Pancreas (tissue), 10 donors: ENCODE measurements at regions not wholly inside any gene's neighbourhood (a gene's known extent, or its start where the extent isn't known, plus 50 kb on each side); places are given as distances from the start of the nearest gene placed in this dataset.

ENCODE experiments used
- ATAC-seq, 4 donors: fragments of 200-7000 bp; cut with Tn5 transposase; one replicate each; pipeline versions ENCODE4 v1.8.0 to v1.9.1; 2020; ENCODE audit warnings: mild to moderate bottlenecking in 4 of 4, moderate library complexity in 4 of 4
- DNase-seq, 6 donors: peaks; one replicate each; pipeline ENCODE4 v3.0.0-alpha.2; 2020
- FAIRE-seq: peaks from 2 replicates; lab custom pipeline; 2012; peaks lifted over from hg19 to GRCh38; lab: Jason Lieb, UNC
- H3K27ac ChIP-seq, 4 donors: fragments of 200-600 bp; sonication (generic); 1 replicate in 3 of 4; 2 replicates in 1 of 4; pipeline versions ENCODE4 v1.5.0 to v1.8.0; 2020
- H3K27me3 ChIP-seq, 4 donors: fragments of 200-600 bp; one replicate each; pipeline ENCODE4 v1.8.0; 2021
- H3K36me3 ChIP-seq, 3 donors: fragments of 200-600 bp; sonication (generic) in 1 of 3; one replicate each; pipeline versions ENCODE4 v1.5.0 to v1.8.0; 2020 to 2021
- H3K4me1 ChIP-seq, 3 donors: fragments of 200-600 bp; one replicate each; pipeline ENCODE4 v1.8.0; 2021
- H3K4me3 ChIP-seq, 4 donors: fragments of 200-600 bp; sonication (generic) in 2 of 4; one replicate each; pipeline versions ENCODE4 v1.5.0 to v1.8.0; 2020 to 2021
- H3K9me3 ChIP-seq, 4 donors: fragments of 200-600 bp; one replicate each; pipeline ENCODE4 v1.8.0; 2021
- WGBS, 2 donors: extraction: QIAGEN DNeasy Blood & Tissue Kit; methylation state at CpG; one replicate each; pipeline ENCODE4 v1.1.7; 2013; 5-methylcytosine and 5-hydroxymethylcytosine counted together
- intact Hi-C, 3 donors: fragments of 100-400 bp; cut with DNase I; formaldehyde crosslinking; loops; one replicate each; pipeline versions ENCODE4 v1.11.1 to v1.14.2; 2022
- TF ChIP-seq, protein P1 (sequence below), 4 donors: fragments of 200-600 bp; sonication (generic) in 3 of 4; IDR thresholded peaks; one replicate each; pipeline versions ENCODE4 v1.5.0 to v1.8.0; 2021; ENCODE audit warnings: antibody characterized with exemption in 4 of 4
- donor health status: healthy with polysubstance abuse.
- donor health status: DM: no; HTN: no; CAD: no; lungs with moderate emphysema.
- donor health status: DM: no; HTN: no; CAD: no.
- donor health status: control.
- donor health status: control.
- donor health status: Bipolar disorder and iron deficiency.
- donor health status: DM: yes; HTN: yes; CAD: no.
- donor health status: DM: no; HTN: no; CAD: no.
- donor health status: DM: no; HTN: no; CAD: no.
- donor health status: DM: yes; HTN: yes; CAD: no.

DNA sequence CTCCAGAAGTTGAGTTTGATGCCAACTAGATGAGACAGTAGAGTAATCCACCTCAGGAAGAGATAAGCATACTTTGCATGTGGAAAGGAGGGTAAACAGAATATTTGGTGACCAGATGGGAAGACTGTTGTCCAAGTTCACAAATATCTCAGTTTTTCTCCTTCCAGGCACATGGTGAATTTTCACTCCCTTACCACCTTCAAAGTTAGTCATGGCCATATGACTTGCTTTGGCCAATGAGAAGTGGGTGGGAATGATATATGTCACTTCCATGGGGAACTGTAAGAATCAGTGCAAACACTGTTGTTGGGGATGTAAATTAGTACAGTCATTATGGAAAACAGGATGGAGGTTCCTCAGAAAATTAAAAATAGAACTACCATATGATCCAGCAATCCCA, 105.8 kb downstream of the SPATA19 start:
- FAIRE-seq: no peak
- H3K4me3 ChIP-seq: no peak overlapping the region

DNA sequence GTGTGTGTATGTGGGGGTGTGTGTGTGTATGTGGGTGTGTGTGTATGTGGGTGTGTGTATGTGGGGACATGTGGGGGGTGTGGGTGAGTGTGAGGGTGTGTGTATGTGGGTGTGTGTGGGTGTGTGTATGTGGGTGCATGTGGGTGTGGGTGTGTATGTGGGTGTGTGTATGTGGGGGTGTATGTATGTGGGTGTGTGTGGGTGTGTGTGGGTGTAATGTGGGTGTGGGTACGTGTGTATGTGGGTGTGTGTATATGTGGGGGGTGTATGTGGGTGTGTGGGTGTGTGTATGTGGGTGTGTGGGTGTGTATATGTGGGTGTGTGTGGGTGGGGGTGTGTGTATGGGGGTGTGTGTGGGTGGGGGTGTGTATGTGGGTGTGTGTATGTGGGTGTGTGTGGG, 106.7 kb downstream of the SPATA19 start:
- Histone ChIP-seq H3K27ac (no peak overlapping the region), H3K27me3 (no peaks in the 10 kb centered on the region), H3K36me3 (no peaks in the 10 kb centered on the region), H3K4me3 (no peak overlapping the region), H3K9me3 (no peaks in the 10 kb centered on the region), H3K4me1 (no peaks in the 10 kb centered on the region)
- FAIRE-seq (no peak), ATAC-seq (no peak), DNase-seq (no peak)
- WGBS, 2 donors: 62 to 73% methylated on average over 1 of the region's 1 CpG
- intact Hi-C loops: no loop called here
- TF ChIP-seq, protein P1, sequence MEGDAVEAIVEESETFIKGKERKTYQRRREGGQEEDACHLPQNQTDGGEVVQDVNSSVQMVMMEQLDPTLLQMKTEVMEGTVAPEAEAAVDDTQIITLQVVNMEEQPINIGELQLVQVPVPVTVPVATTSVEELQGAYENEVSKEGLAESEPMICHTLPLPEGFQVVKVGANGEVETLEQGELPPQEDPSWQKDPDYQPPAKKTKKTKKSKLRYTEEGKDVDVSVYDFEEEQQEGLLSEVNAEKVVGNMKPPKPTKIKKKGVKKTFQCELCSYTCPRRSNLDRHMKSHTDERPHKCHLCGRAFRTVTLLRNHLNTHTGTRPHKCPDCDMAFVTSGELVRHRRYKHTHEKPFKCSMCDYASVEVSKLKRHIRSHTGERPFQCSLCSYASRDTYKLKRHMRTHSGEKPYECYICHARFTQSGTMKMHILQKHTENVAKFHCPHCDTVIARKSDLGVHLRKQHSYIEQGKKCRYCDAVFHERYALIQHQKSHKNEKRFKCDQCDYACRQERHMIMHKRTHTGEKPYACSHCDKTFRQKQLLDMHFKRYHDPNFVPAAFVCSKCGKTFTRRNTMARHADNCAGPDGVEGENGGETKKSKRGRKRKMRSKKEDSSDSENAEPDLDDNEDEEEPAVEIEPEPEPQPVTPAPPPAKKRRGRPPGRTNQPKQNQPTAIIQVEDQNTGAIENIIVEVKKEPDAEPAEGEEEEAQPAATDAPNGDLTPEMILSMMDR (IDR thresholded peaks at IDR 0.05): no peak

More for the DNA sequence above, 105.8 kb downstream of the SPATA19 start:
- TF ChIP-seq, protein P1 (IDR thresholded peaks at IDR 0.05): no peak
- DNase-seq (no peak), ATAC-seq (no peak)
- Histone ChIP-seq H3K27ac (no peak overlapping the region), H3K4me1 (no peaks in the 10 kb centered on the region), H3K36me3 (no peaks in the 10 kb centered on the region), H3K9me3 (no peaks in the 10 kb centered on the region), H3K27me3 (no peaks in the 10 kb centered on the region)
- intact Hi-C loops: no loop called here

DNA sequence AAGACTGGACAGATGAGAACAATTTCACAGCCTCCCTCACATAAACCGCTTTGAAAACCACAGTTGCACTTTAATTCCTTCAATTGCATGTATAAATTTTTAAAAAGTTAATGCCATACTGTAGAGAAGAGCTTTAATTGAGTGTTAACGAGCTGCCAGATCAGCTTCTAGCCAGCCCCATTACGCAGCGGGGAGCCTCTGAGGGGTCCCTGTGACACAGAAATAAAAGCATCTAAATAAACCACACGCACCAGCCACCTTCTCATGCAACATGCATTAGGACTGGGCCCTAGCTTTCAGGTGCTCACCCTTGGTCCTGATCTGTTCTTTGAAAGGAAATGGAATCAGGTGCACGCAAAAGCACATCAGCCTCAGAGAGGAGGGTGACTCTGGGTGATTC, 111.7 kb downstream of the SPATA19 start:
- H3K4me3 ChIP-seq: no peak overlapping the region
- no peaks in the 10 kb centered on the region for H3K36me3 ChIP-seq
- FAIRE-seq (no peak), DNase-seq (no peak), ATAC-seq (no peak)
- no peaks in the 10 kb centered on the region for H3K4me1 ChIP-seq
- H3K27me3 ChIP-seq: no peaks in the 10 kb centered on the region
- WGBS, 2 donors: 60 to 66% methylated on average over 6 of the region's 6 CpGs
- H3K9me3 ChIP-seq: no peaks in the 10 kb centered on the region
- intact Hi-C loops: no loop called here
- TF ChIP-seq, protein P1 (IDR thresholded peaks at IDR 0.05): no peak
- H3K27ac ChIP-seq: no peak overlapping the region

DNA sequence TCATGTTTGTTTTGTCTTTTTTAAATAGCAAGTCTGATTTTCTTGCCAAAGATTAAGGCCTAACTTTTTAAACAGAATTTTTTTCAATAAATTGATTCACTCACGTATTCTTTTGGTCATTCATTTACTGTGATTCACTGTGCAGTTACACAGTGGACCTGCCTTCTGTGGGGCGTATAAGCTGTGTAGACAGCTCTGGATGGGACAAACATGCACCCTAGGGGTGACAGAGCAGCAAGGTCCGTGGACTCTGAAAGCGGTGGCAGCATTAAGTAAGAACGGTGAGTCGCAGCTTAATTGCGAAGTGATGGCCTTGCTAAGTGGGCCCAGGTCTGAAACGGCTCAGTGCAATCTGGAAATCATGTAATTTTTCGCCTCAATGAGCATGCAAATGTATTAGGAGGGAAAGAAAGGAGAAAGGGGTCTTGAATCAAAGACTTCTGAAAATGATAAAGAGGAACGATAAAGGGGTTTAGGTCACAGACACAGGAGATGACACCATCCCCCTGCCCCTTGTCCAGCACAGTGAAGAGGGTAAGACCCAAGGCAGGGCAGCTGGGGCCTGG, 113.1 kb downstream of the SPATA19 start:
- WGBS, 2 donors: 44 to 53% methylated on average over 10 of the region's 10 CpGs
- Histone ChIP-seq H3K27me3 (no peaks in the 10 kb centered on the region), H3K4me3 (no peak overlapping the region), H3K36me3 (no peaks in the 10 kb centered on the region), H3K9me3 (no peaks in the 10 kb centered on the region), H3K27ac (no peak overlapping the region), H3K4me1 (no peaks in the 10 kb centered on the region)
- intact Hi-C loops: no loop called here
- no peak for ATAC-seq
- DNase-seq: no peak
- TF ChIP-seq, protein P1 (IDR thresholded peaks at IDR 0.05): no peak
- no peak for FAIRE-seq

DNA sequence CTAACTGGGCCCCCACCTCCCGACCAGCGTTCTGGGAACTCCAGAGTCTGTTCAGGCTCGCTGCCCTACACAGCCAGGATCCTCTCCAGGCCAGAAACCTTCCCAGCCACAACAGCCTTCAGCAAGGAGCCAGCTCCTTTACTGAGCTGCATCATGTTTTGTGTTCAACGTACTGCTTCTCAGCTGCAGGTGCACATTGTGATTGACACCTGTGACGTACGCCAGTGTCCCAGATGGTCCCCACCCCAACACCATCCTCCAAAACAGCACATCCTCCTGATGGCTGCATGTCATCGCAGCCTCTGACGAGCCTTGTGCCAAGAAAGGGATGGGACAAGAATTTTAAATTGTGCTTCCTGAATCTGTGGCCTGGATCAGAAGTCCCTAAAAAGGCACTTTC, 117.5 kb downstream of the SPATA19 start:
- TF ChIP-seq, protein P1 (IDR thresholded peaks at IDR 0.05): no peak

More for the DNA sequence above, 117.5 kb downstream of the SPATA19 start:
- H3K27me3 ChIP-seq: no peaks in the 10 kb centered on the region
- no peaks in the 10 kb centered on the region for H3K9me3 ChIP-seq
- 57 to 71% methylated on average over 8 of the region's 8 CpGs for WGBS, 2 donors
- H3K36me3 ChIP-seq: no peaks in the 10 kb centered on the region
- no peak overlapping the region for H3K27ac ChIP-seq
- no peak for ATAC-seq
- H3K4me3 ChIP-seq: no peak overlapping the region
- intact Hi-C loops: no loop called here
- FAIRE-seq: no peak
- no peaks in the 10 kb centered on the region for H3K4me1 ChIP-seq
- DNase-seq: no peak
